ENCODE measurements at regions not wholly inside any gene's neighbourhood (a gene's known extent, or its start where the extent isn't known, plus 50 kb on each side); places are given as distances from the start of the nearest gene placed in this dataset.

- TF ChIP-seq POLR2A (IDR thresholded peaks at IDR 0.05) = no peak
- TF ChIP-seq CTCF (IDR thresholded peaks at IDR 0.05) = no peak
Observed at GRCh38 chr6:28824793-28825731, 98.7 kb downstream of the TRIM27 start.
